Esophagus muscularis mucosa (tissue), 3 donors: ENCODE measurements at regions not wholly inside any gene's neighbourhood (a gene's known extent, or its start where the extent isn't known, plus 50 kb on each side); places are given as distances from the start of the nearest gene placed in this dataset.

Experiments
- CTCF ChIP-seq, 3 experiments: fragments of 200-600 bp in 2 of 3; fragments of 450-650 bp in 1 of 3; sonication (generic) in 2 of 3; IDR thresholded peaks; one replicate each; pipeline ENCODE4 v1.5.1; 2017 to 2019; ENCODE audit warnings: antibody characterized with exemption in 3 of 3, mild to moderate bottlenecking in 2 of 3, moderate library complexity in 1 of 3
- POLR2A ChIP-seq: fragments of 450-650 bp; IDR thresholded peaks from one replicate; pipeline ENCODE4 v1.6.1; 2017; ENCODE audit warnings: antibody characterized with exemption, moderate library complexity, mild to moderate bottlenecking, low read depth
- POLR2AphosphoS5 ChIP-seq, 2 donors: sonication (generic); formaldehyde crosslinking; IDR thresholded peaks; one replicate each; pipeline ENCODE4 v1.6.1; 2017; ENCODE audit warnings: antibody characterized with exemption in 2 of 2

GRCh38 chr21:39088031-39088370 lies 95.2 kb downstream of the PSMG1 start:
- no peak for TF ChIP-seq POLR2AphosphoS5 (IDR thresholded peaks at IDR 0.05)
- no peak for TF ChIP-seq CTCF (IDR thresholded peaks at IDR 0.05)
- TF ChIP-seq POLR2A: no peak
